ENCODE measurements at regions not wholly inside any gene's neighbourhood (a gene's known extent, or its start where the extent isn't known, plus 50 kb on each side); places are given as distances from the start of the nearest gene placed in this dataset.

- no peak for TF ChIP-seq CTCF (IDR thresholded peaks at IDR 0.05; ENCODE audit: extremely low read depth in 1 of 2, insufficient read depth in 1 of 2, low read depth in 1 of 2, low read length in 2 of 2)
- TF ChIP-seq EZH2 (IDR thresholded peaks at IDR 0.05; ENCODE audit: borderline replicate concordance, low read depth, low read length, severe bottlenecking): no peak
- no peak for TF ChIP-seq POLR2A (IDR thresholded peaks at IDR 0.05; ENCODE audit: low read depth, low read length)
- TF ChIP-seq POLR2AphosphoS5 (IDR thresholded peaks at IDR 0.05; ENCODE audit: insufficient read depth, low read depth, low read length): no peak
- no peak for TF ChIP-seq MAX (IDR thresholded peaks at IDR 0.05; ENCODE audit: insufficient read depth, insufficient read length)
- no peak for TF ChIP-seq MYC (IDR thresholded peaks at IDR 0.05; ENCODE audit: low read depth, low read length)
- no peak for TF ChIP-seq FOS (IDR thresholded peaks at IDR 0.05; ENCODE audit: borderline replicate concordance, insufficient read depth, low read length)
- no peak for TF ChIP-seq JUN (IDR thresholded peaks at IDR 0.05; ENCODE audit: borderline replicate concordance, insufficient read depth, insufficient read length, low read depth)
Observed at GRCh38 chr9:74117731-74118130, 379.4 kb upstream of the RORB start.

Data from endothelial cell of umbilical vein (primary cell).